PC-9 (cell line): ENCODE measurements at regions not wholly inside any gene's neighbourhood (a gene's known extent, or its start where the extent isn't known, plus 50 kb on each side); places are given as distances from the start of the nearest gene placed in this dataset.
"Not testable (repeated sequence)": the region's sequence is repeated elsewhere in the genome, so short reads cannot be mapped to it uniquely, and the experiment has no call there.

Source experiments
- CTCF ChIP-seq: fragments of 200-600 bp; sonication (generic); conservative IDR thresholded peaks from 2 replicates; pipeline ENCODE4 v1.6.1; 2017; ENCODE audit warnings: mixed run types, antibody characterized with exemption, mild to moderate bottlenecking, moderate library complexity
- EZH2 ChIP-seq: fragments of 200-600 bp; sonication (generic); IDR thresholded peaks from 2 replicates; pipeline ENCODE4 v1.8.0; 2017; ENCODE audit warnings: antibody characterized with exemption, low read depth

- TF ChIP-seq CTCF, EZH2: not testable (repeated sequence)
Observed at GRCh38 chr6:58237124-58237523, 919.7 kb downstream of the PRIM2 start.
